A673 (cell line): ENCODE measurements at regions not wholly inside any gene's neighbourhood (a gene's known extent, or its start where the extent isn't known, plus 50 kb on each side); places are given as distances from the start of the nearest gene placed in this dataset.

Experiments used
- BruUV-seq: library from RNA; stranded (reverse); fragments of 400-500 nt; replicated peaks from 2 replicates; lab custom pipeline; 2021; lab: Mats Ljungman, UMichigan
- CTCF ChIA-PET: fragments of 300-600 bp; sonication (Branson Sonifier 250); formaldehyde crosslinking; loops from one replicate; lab custom pipeline; 2022; ENCODE audit warnings: antibody characterized with exemption; lab: Charles Lee
- POLR2A ChIA-PET: fragments of 300-600 bp; sonication (Branson Sonifier 250); formaldehyde crosslinking; loops from one replicate; lab custom pipeline; 2022; ENCODE audit warnings: antibody characterized with exemption; ENCODE audit not compliant: low non-redundant PET; lab: Charles Lee
- DNase-seq: peaks from one replicate; pipeline ENCODE4 v3.0.0-alpha.2; 2015; ENCODE audit warnings: low spot score
- H3K27ac ChIP-seq: fragments of 200-600 bp; sonication (generic); 2 replicates; pipeline ENCODE4 v1.5.1; 2016; ENCODE audit warnings: mixed run types, low read depth, mild to moderate bottlenecking, mixed read lengths, antibody characterized with exemption, low read length; ENCODE audit not compliant: poor library complexity, severe bottlenecking
- H3K27me3 ChIP-seq: fragments of 200-600 bp; sonication (generic); replicated peaks from 2 replicates; pipeline ENCODE4 v1.6.1; 2017; ENCODE audit warnings: mixed run types, low read depth, mild to moderate bottlenecking, mixed read lengths, antibody characterized with exemption, low read length; ENCODE audit not compliant: insufficient read depth, poor library complexity
- H3K36me3 ChIP-seq: fragments of 200-600 bp; sonication (generic); 2 replicates; pipeline ENCODE4 v1.6.1; 2016; ENCODE audit warnings: mixed run types, mild to moderate bottlenecking, mixed read lengths, antibody characterized with exemption, low read length; ENCODE audit not compliant: insufficient read depth, poor library complexity, severe bottlenecking
- H3K4me1 ChIP-seq: fragments of 200-600 bp; sonication (generic); 2 replicates; pipeline ENCODE4 v1.6.1; 2017; ENCODE audit warnings: mixed run types, mild to moderate bottlenecking, mixed read lengths, antibody characterized with exemption, low read length; ENCODE audit not compliant: insufficient read depth, poor library complexity, severe bottlenecking
- H3K4me3 ChIP-seq: fragments of 200-600 bp; sonication (generic); 2 replicates; pipeline ENCODE4 v1.5.1; 2016; ENCODE audit warnings: low read depth, mixed run types, mild to moderate bottlenecking, mixed read lengths, low read length; ENCODE audit not compliant: poor library complexity, severe bottlenecking
- H3K9me3 ChIP-seq: fragments of 200-600 bp; sonication (generic); 2 replicates; pipeline ENCODE4 v1.6.1; 2016; ENCODE audit warnings: mixed run types, low read depth, mild to moderate bottlenecking, mixed read lengths, antibody characterized with exemption, low read length; ENCODE audit not compliant: poor library complexity, severe bottlenecking
- CTCF ChIP-seq: fragments of 300-800, 200-600 bp; sonication (generic); conservative IDR thresholded peaks from 2 replicates; pipeline ENCODE4 v1.5.1; 2017; ENCODE audit warnings: low read depth, mild to moderate bottlenecking, antibody characterized with exemption, low read length, moderate library complexity, mixed read lengths
- EZH2 ChIP-seq: fragments of 200-600 bp; sonication (generic); IDR thresholded peaks from 2 replicates; pipeline ENCODE4 v1.6.1; 2017; ENCODE audit warnings: borderline replicate concordance, low read depth, mild to moderate bottlenecking, mixed read lengths, antibody characterized with exemption, low read length; ENCODE audit not compliant: poor library complexity, severe bottlenecking
- intact Hi-C: fragments of 100-400 bp; cut with micrococcal nuclease; formaldehyde crosslinking; loops from one replicate; pipeline ENCODE4 v1.10.0; 2022; ENCODE audit not compliant: unreplicated experiment

- TF ChIP-seq CTCF = no peak
- no peak for TF ChIP-seq EZH2
- no TSS peak for BruUV-seq
- CTCF ChIA-PET = no interaction called here
- Histone ChIP-seq H3K4me3 (no peak overlapping the region), H3K36me3 (no peaks in the 10 kb centered on the region), H3K9me3 (no peaks in the 10 kb centered on the region), H3K4me1 (peaks cover 1% of the 10 kb centered on the region), H3K27me3 (no peaks in the 10 kb centered on the region), H3K27ac (no peak overlapping the region)
- POLR2A ChIA-PET = no interaction called here
- intact Hi-C loops = no loop called here
- DNase-seq = no peak
Observed at GRCh38 chr5:135723491-135723890, 111.0 kb upstream of the SLC25A48 start.

GRCh38 chr5:135721548-135722090 is 112.8 kb upstream of the SLC25A48 start:
- Histone ChIP-seq H3K4me3 (no peak overlapping the region), H3K27ac (no peak overlapping the region), H3K9me3 (no peaks in the 10 kb centered on the region), H3K4me1 (no peaks in the 10 kb centered on the region), H3K27me3 (no peaks in the 10 kb centered on the region), H3K36me3 (no peaks in the 10 kb centered on the region)
- TF ChIP-seq EZH2 (no peak), CTCF (no peak)
- CTCF ChIA-PET = no interaction called here
- POLR2A ChIA-PET = no interaction called here
- no TSS peak for BruUV-seq
- intact Hi-C loops = no loop called here
- DNase-seq = no peak

- CTCF ChIA-PET = no interaction called here
- Histone ChIP-seq H3K9me3 (no peaks in the 10 kb centered on the region), H3K4me1 (peaks cover 7% of the 10 kb centered on the region), H3K27me3 (no peaks in the 10 kb centered on the region), H3K36me3 (no peaks in the 10 kb centered on the region), H3K27ac (no peak overlapping the region), H3K4me3 (no peak overlapping the region)
- DNase-seq = no peak
- intact Hi-C loops = no loop called here
- TF ChIP-seq EZH2 (no peak), CTCF (no peak)
- no TSS peak for BruUV-seq
- POLR2A ChIA-PET = no interaction called here
Observed at GRCh38 chr5:135720191-135720590, 114.3 kb upstream of the SLC25A48 start.
